ENCODE measurements at regions not wholly inside any gene's neighbourhood (a gene's known extent, or its start where the extent isn't known, plus 50 kb on each side); places are given as distances from the start of the nearest gene placed in this dataset.

DNA sequence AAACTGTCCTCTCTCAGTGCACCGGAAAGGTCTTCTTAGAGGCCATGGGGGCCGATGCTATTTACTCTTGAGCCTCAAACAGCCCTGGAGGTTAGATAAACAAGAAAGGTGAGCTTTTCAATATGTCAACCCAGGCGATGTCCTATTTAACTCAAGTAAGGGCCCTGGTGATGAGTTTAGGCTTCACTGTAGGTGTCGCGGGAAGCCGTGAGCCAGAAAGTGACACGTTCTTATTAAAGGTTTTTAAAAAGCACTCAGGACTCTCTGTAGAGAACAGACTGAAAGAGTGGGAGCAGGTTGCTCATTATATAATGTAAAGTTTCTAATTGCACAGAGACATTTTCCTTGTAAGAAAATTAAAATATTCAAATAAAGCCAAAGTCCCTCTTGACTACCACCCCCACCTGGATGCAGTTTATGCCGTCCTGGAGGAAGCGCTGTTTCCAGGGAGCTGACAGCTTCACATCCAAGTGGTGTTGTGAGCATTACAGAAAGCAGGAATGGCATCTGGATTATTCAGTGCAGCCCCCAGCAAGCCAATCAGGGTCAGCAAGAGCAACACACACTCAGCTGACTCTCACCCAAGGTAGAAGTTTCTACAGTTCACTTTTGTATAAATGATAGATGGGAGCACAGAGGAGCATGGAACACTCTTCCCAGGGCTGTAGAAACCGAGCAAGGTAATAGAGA is 280.3 kb downstream of the DRD1 start:
- CTCF ChIA-PET = no interaction called here
- H3K27me3 Mint-ChIP-seq (ENCODE audit: insufficient read depth, unreplicated experiment) = no peaks in the 10 kb centered on the region
- intact Hi-C loops (cut with micrococcal nuclease; ENCODE audit: unreplicated experiment) = no loop called here
- H3K9me3 Mint-ChIP-seq (ENCODE audit: unreplicated experiment) = no peaks in the 10 kb centered on the region
- H3K27ac Mint-ChIP-seq (ENCODE audit: unreplicated experiment) = no peak overlapping the region
- POLR2A ChIA-PET = no interaction called here
- no peaks in the 10 kb centered on the region for H3K36me3 Mint-ChIP-seq (ENCODE audit: insufficient read depth, unreplicated experiment)
- no peaks in the 10 kb centered on the region for H3K4me1 ChIP-seq
- no peak overlapping the region for H3K4me3 ChIP-seq (ENCODE audit: low read depth, low read length)
- no peak for TF ChIP-seq CTCF (IDR thresholded peaks at IDR 0.05; ENCODE audit: insufficient read depth in 1 of 2, low read depth in 1 of 2, low read length in 1 of 2, severe bottlenecking in 1 of 2, unreplicated experiment in 1 of 2)
- no peaks in the 10 kb centered on the region for H3K27me3 ChIP-seq (replicated peaks; ENCODE audit: control insufficient read depth, insufficient read depth, low read length)
- BruUV-seq (replicated peaks) = no TSS peak
- no peak for DNase-seq
- no peaks in the 10 kb centered on the region for H3K4me1 Mint-ChIP-seq (ENCODE audit: low read depth, unreplicated experiment)
- H3K4me3 Mint-ChIP-seq (ENCODE audit: unreplicated experiment) = no peak overlapping the region
- no peaks in the 10 kb centered on the region for H3K36me3 ChIP-seq (ENCODE audit: control insufficient read depth, insufficient read depth, low read length)
- no peaks in the 10 kb centered on the region for H3K9me3 ChIP-seq

DNA sequence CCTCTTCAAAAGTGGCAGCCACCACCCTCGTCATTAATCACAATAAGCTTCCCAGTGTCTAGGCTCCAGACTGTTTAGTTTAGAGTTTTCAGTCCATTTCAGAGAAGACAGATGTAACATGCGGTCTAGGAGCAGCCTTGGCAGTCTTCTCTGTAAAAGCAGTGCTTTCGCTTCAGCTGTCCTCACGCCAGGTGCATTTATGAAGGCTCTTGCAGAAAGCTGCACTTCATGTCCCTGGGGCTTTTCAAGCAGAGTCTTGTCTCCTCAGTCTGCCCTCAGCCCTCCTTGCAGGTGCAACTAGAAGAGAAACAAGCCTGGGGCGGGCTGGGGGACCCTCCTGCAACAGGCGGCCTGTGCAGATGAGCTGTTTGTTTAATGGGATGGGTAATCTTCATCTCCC is 281.9 kb downstream of the DRD1 start:
- CTCF ChIA-PET = interaction anchor here (0.6 kb wide), 1 partner anchor 206 kb away, joined by 3 read pairs; no protein-coding TSS in a partner anchor
- H3K27ac Mint-ChIP-seq (ENCODE audit: unreplicated experiment) = no peak overlapping the region

DNA sequence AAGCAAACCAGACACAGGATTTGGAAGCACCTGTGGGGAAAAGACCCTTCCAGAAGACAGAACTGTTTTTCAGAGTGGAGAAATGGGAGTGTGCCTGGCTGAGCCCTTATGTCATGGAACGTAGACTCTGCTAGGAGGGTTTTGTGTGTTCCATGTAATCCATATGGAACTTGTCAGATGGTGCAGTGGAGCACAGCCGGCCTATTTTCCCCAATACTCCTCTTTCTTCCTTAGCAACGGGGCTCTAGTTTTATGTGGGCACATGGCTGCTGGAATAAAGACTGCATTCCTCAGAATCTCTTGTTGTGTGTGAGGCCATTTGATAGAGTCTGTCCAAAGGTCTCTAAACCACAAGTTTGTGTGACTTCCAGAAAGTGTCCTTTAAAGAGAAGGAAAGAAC is 284.0 kb downstream of the DRD1 start:
- Histone ChIP-seq H3K36me3 (ENCODE audit: control insufficient read depth, insufficient read depth, low read length) (no peaks in the 10 kb centered on the region), H3K27me3 (replicated peaks; ENCODE audit: control insufficient read depth, insufficient read depth, low read length) (no peaks in the 10 kb centered on the region), H3K4me1 (no peaks in the 10 kb centered on the region), H3K9me3 (no peaks in the 10 kb centered on the region), H3K4me3 (ENCODE audit: low read depth, low read length) (no peak overlapping the region)
- POLR2A ChIA-PET = no interaction called here
- H3K27me3 Mint-ChIP-seq (ENCODE audit: insufficient read depth, unreplicated experiment) = no peaks in the 10 kb centered on the region
- no peaks in the 10 kb centered on the region for H3K9me3 Mint-ChIP-seq (ENCODE audit: unreplicated experiment)
- no peak for DNase-seq
- H3K27ac Mint-ChIP-seq (ENCODE audit: unreplicated experiment) = no peak overlapping the region
- CTCF ChIA-PET = no interaction called here
- no peak overlapping the region for H3K4me3 Mint-ChIP-seq (ENCODE audit: unreplicated experiment)
- no peak for TF ChIP-seq CTCF (IDR thresholded peaks at IDR 0.05; ENCODE audit: insufficient read depth in 1 of 2, low read depth in 1 of 2, low read length in 1 of 2, severe bottlenecking in 1 of 2, unreplicated experiment in 1 of 2)
- no peaks in the 10 kb centered on the region for H3K4me1 Mint-ChIP-seq (ENCODE audit: low read depth, unreplicated experiment)
- intact Hi-C loops (cut with micrococcal nuclease; ENCODE audit: unreplicated experiment) = no loop called here
- no TSS peak for BruUV-seq (replicated peaks)
- no peaks in the 10 kb centered on the region for H3K36me3 Mint-ChIP-seq (ENCODE audit: insufficient read depth, unreplicated experiment)

More for the DNA sequence above, 281.9 kb downstream of the DRD1 start:
- no peak for DNase-seq
- no peaks in the 10 kb centered on the region for H3K4me1 Mint-ChIP-seq (ENCODE audit: low read depth, unreplicated experiment)
- no peaks in the 10 kb centered on the region for H3K36me3 Mint-ChIP-seq (ENCODE audit: insufficient read depth, unreplicated experiment)
- Histone ChIP-seq H3K9me3 (no peaks in the 10 kb centered on the region), H3K27me3 (replicated peaks; ENCODE audit: control insufficient read depth, insufficient read depth, low read length) (no peaks in the 10 kb centered on the region), H3K4me3 (ENCODE audit: low read depth, low read length) (no peak overlapping the region), H3K4me1 (no peaks in the 10 kb centered on the region), H3K36me3 (ENCODE audit: control insufficient read depth, insufficient read depth, low read length) (no peaks in the 10 kb centered on the region)
- H3K4me3 Mint-ChIP-seq (ENCODE audit: unreplicated experiment) = no peak overlapping the region
- TF ChIP-seq CTCF (IDR thresholded peaks at IDR 0.05; ENCODE audit: insufficient read depth in 1 of 2, low read depth in 1 of 2, low read length in 1 of 2, severe bottlenecking in 1 of 2, unreplicated experiment in 1 of 2) = no peak
- intact Hi-C loops (cut with micrococcal nuclease; ENCODE audit: unreplicated experiment) = no loop called here
- no peaks in the 10 kb centered on the region for H3K9me3 Mint-ChIP-seq (ENCODE audit: unreplicated experiment)
- H3K27me3 Mint-ChIP-seq (ENCODE audit: insufficient read depth, unreplicated experiment) = no peaks in the 10 kb centered on the region
- no TSS peak for BruUV-seq (replicated peaks)
- POLR2A ChIA-PET = no interaction called here
